Spinal cord (tissue), 9 donors: ENCODE measurements at regions not wholly inside any gene's neighbourhood (a gene's known extent, or its start where the extent isn't known, plus 50 kb on each side); places are given as distances from the start of the nearest gene placed in this dataset.
"Not testable (repeated sequence)": the region's sequence is repeated elsewhere in the genome, so short reads cannot be mapped to it uniquely, and the experiment has no call there.

Source experiments
- DNase-seq, 6 donors: peaks; one replicate each; pipeline versions ENCODE4 v3.0.0 to v3.0.0-alpha.2; 2013 to 2015; ENCODE audit warnings: low spot score in 6 of 6, low read depth in 4 of 6
- H3K27ac ChIP-seq: one replicate; pipeline ENCODE4 v1.5.1; 2013; ENCODE audit warnings: low read depth, low read length, control low read depth
- H3K27me3 ChIP-seq: one replicate; pipeline ENCODE4 v1.6.1; 2013; ENCODE audit warnings: low read length; ENCODE audit not compliant: control insufficient read depth, insufficient read depth
- H3K36me3 ChIP-seq: one replicate; pipeline ENCODE4 v1.6.1; 2013; ENCODE audit warnings: low read length; ENCODE audit not compliant: control insufficient read depth, insufficient read depth
- H3K4me1 ChIP-seq: one replicate; pipeline ENCODE4 v1.6.1; 2013; ENCODE audit warnings: low read length; ENCODE audit not compliant: control insufficient read depth, insufficient read depth
- H3K4me3 ChIP-seq: one replicate; pipeline ENCODE4 v1.5.1; 2013; ENCODE audit warnings: low read depth, low read length, control low read depth
- H3K9me3 ChIP-seq: one replicate; pipeline ENCODE4 v1.6.1; 2013; ENCODE audit warnings: low read length; ENCODE audit not compliant: control insufficient read depth, insufficient read depth
- WGBS: methylation state at CpG from one replicate; pipeline ENCODE4 v1.1.5; 2013; ENCODE audit warnings: missing lambda C conversion rate; ENCODE audit not compliant: insufficient coverage; 5-methylcytosine and 5-hydroxymethylcytosine counted together
- donor health status: healthy.

DNA sequence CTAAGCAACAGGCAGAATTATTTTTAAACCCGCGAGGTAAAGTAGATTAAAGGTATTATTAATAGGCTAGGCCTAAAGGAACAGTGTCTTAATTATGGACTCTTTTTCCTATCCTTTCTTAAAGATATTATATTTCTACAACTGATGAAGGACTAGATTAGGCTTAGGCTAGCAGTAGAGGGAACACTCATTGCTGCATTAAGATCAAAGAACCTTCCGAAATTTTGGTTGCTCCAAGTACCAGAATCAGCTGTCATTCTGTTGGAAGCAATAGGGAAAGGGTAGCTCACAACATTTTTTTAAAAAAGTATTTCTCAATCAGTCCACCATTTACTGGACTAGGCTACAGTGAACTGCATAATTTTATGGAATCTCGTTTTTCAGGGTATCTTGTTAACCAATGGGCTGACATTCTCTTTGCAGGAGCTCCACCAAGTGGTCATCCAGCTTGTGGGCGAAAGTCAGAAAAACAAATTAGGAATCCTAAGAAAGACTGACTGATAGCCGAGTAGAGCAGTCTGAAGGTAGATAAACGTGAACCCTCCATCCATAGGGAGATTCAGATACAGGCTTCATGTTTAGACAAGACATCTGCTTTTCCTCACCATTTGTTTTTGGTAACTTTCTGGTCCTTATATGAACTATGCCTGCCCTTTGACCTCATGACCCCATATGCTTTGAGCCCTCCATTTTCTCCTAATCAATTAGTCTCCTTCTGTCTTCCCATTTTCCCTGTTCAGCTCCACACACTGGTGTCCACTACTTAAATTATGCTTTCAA lies 103.6 kb upstream of the CHD1 start:
- 18% methylated on average over 4 of the region's 7 CpGs for WGBS
- H3K9me3 ChIP-seq = no peaks in the 10 kb centered on the region
- H3K4me1 ChIP-seq = no peaks in the 10 kb centered on the region
- no peaks in the 10 kb centered on the region for H3K36me3 ChIP-seq
- H3K4me3 ChIP-seq = no peak overlapping the region
- no peaks in the 10 kb centered on the region for H3K27me3 ChIP-seq
- H3K27ac ChIP-seq = no peak overlapping the region
- peak in 5 of 6 donors; percentile 31 to 79 (median 42) for DNase-seq

DNA sequence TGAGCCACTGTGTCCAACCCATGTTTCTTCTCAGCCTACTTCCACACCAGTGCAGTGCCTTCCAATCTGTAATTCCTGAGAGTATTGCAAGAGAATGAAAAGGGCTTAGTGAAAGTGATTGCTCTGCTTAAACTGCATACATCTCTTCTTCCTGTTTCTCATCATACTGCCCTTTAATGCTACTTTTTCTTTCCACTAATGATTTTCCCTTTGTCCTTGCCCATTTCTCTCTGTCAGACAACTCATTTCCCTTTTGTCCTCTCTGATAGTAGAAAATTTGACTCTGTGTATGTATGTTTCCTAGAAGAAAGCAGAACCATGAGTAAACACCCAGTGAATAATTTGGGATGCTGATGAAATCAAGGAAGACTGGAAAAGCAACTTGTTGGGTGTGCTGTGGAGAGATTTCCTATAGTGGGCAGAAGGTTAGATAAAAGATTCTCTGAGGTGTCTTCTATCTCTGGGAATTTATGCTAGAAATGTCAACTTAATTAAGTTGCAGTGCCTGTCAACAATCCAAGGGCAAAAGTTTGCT lies 102.2 kb upstream of the CHD1 start:
- no peak for DNase-seq

DNA sequence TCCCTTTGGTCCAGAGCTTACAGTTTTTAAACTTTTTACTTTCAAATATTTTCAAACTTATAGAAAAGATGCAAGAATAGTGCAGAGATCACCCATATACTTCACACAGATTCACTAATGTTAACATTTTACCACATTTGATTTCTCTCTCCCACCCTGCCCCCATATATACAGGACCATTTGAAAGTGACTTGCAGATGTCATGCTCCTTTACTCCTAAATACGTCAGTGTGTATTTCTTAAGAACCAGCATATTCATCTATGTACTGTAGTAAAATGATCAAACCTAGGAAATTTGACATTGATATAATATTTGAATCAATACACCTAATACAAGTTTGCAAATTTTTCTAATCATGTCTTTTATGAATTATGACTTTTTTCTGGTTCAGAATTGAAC lies 100.4 kb upstream of the CHD1 start:
- Histone ChIP-seq H3K27me3 (no peaks in the 10 kb centered on the region), H3K36me3 (no peaks in the 10 kb centered on the region), H3K9me3 (no peaks in the 10 kb centered on the region), H3K27ac (no peak overlapping the region), H3K4me3 (no peak overlapping the region), H3K4me1 (no peaks in the 10 kb centered on the region)
- no CpG with 5 or more reads among the region's 1 CpG for WGBS
- no peak for DNase-seq

More for the DNA sequence above, 102.2 kb upstream of the CHD1 start:
- Histone ChIP-seq H3K9me3 (no peaks in the 10 kb centered on the region), H3K27ac (no peak overlapping the region), H3K4me1 (no peaks in the 10 kb centered on the region), H3K27me3 (no peaks in the 10 kb centered on the region), H3K4me3 (no peak overlapping the region), H3K36me3 (no peaks in the 10 kb centered on the region)

DNA sequence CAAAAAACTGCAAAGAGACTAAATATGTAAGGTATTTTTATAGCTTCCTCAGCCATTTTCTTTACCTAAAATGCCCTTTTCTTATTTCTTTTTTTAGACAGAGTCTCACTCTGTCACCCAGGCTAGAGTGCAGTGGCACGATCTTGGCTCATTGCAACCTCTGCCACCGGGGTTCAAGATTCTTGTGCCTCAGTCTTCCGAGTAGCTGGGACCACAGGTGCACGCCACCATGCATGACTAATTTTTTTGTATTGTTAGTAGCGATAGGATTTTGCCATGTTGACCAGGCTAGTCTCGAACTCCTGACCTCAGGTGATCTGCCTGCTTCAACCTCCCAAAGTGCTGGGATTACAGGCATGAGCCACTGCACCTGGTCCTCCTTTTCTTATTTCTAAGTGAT lies 99.4 kb upstream of the CHD1 start:
- not testable (repeated sequence) for H3K4me1 ChIP-seq, H3K9me3 ChIP-seq, DNase-seq, H3K4me3 ChIP-seq, H3K36me3 ChIP-seq, H3K27me3 ChIP-seq, H3K27ac ChIP-seq
- WGBS = 94% methylated on average over 3 of the region's 6 CpGs

DNA sequence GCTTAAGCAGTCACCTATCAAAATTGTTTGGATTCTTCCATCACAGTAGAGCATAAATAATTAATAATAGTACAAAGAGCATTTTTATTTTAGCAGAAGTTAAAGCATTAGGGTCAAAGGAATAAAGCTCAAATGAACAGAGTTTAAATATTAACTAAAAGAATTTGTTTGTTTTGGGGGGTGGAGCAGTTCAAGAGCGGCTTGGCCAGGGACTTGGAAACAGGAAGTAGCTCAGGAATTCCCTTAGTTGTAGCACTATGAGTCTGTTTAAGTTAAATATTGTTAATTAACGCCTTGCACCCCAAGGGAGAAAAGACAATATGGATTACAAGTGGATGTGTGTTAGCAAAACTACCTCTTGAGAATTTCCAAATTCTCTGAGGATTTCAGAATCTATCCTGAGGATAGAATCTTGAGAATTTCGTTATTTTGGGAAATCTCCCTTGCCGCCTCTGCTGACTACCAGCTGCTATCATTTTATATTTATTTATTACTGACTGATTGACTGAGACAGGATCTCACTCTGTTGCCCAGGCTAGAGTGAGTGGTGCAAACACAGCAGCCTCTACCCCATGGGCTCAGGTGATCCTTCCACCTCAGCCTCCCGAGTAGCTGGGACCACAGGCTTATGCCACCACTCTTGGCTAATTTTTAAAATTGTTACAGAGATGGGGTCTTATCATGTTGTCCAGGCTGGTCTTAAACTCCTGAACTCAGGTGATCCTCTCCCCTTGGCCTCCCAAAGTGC lies 96.7 kb upstream of the CHD1 start:
- no CpG with 5 or more reads among the region's 5 CpGs for WGBS

DNA sequence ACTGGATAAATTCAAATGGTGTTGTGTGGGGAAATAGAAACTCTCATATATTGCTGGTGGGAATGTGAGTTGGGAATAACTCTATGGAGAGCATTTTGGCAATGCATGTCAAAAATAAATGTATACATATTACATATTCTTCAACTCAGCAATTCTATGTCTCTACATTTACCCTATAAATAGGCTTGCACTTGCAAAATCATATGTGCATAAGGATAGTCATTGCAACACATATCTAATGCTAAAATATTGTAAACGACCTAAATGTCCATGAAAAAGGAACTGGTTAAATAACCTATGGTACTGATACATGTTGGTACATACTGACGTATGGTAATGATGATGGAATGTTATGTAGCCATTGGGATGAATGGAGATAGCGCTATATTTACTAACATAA lies 94.5 kb upstream of the CHD1 start:
- H3K27ac ChIP-seq = no peak overlapping the region
- no peaks in the 10 kb centered on the region for H3K4me1 ChIP-seq
- WGBS = no CpG with 5 or more reads among the region's 3 CpGs
- H3K36me3 ChIP-seq = no peaks in the 10 kb centered on the region
- H3K4me3 ChIP-seq = no peak overlapping the region
- no peaks in the 10 kb centered on the region for H3K9me3 ChIP-seq
- H3K27me3 ChIP-seq = no peaks in the 10 kb centered on the region
- no peak for DNase-seq

More for the DNA sequence above, 96.7 kb upstream of the CHD1 start:
- Histone ChIP-seq H3K4me3 (no peak overlapping the region), H3K9me3 (no peaks in the 10 kb centered on the region), H3K4me1 (no peaks in the 10 kb centered on the region), H3K27ac (no peak overlapping the region), H3K27me3 (no peaks in the 10 kb centered on the region), H3K36me3 (no peaks in the 10 kb centered on the region)
- DNase-seq = no peak

DNA sequence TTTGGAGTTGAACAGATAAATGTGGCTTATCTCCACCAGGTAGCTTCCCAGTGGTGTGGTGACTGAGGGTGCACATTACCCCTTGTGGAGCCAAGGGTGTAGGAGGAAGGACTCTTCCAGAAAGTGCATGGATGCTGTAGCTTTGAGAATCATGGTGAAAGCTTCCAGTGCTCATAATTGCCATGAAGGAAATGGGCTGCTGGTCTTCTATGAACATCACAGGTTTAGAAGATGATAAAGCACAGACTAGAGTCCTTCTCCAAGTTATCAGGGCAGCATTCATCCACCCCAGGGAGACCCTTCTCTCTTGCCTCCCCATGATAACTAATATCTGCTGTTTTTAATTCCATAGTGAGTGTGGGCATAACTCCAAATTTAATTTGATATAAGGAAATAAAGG lies 93.4 kb upstream of the CHD1 start:
- Histone ChIP-seq H3K27me3 (no peaks in the 10 kb centered on the region), H3K4me3 (no peak overlapping the region), H3K36me3 (no peaks in the 10 kb centered on the region), H3K9me3 (no peaks in the 10 kb centered on the region), H3K4me1 (no peaks in the 10 kb centered on the region), H3K27ac (no peak overlapping the region)
- DNase-seq = no peak

DNA sequence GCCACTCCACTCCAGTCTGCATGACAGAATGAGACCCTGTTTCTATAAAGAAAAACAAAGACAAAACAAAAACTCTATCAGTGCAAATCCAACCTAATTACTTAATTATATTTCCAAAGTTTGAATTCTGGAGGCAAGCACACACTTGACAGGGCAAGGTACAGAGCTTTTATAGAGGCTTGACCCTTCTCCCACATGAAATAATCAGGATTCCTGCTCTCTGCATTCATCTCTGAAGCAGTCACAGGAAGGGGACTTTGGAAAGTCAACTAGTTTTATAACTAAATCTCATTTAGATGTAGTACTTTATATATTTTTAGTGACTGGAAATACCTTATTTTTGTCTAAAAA lies 91.9 kb upstream of the CHD1 start:
- Histone ChIP-seq H3K27ac (no peak overlapping the region), H3K27me3 (no peaks in the 10 kb centered on the region), H3K4me3 (no peak overlapping the region), H3K36me3 (no peaks in the 10 kb centered on the region), H3K4me1 (no peaks in the 10 kb centered on the region), H3K9me3 (no peaks in the 10 kb centered on the region)
- no peak for DNase-seq

DNA sequence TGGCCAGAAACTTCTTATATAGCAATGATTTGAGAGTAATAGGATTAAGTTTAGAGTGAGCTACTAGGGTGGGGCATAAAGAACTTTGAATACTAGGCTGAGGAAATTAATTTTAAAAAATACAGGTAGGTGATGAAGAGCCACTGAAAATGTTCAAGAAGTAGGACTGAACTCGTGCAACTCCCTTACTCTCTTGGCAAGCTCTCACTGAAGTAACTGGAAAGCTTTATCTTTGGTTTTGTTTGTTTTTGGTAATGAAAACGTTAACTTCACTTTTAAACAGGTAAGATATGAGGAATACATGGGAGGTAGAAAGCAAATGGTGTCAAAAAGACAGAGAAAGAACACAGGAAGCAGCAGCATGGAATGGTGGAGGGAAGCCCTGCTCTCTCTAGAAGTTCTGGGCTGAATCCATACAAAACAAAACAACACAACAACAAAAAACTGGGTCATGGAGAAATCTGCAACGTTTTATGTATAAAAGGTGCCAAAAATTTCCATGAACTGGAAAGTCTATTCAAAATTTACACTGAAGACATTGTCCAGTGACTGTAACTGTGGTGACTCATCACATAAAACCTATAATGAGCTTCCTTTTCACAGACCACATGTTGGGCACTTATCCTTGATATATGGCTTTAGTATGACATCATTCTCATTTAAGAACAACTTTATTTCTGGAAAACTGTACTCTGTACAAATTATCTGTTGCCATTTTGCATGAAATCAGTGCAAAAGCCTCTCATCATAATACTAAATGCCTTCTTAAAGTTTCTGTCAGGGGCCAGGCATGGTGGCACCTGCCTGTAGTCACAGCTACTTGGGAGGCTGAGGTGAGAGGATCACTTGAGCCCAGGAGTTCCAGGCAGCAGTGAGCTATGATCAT lies 91.2 kb upstream of the CHD1 start:
- no peaks in the 10 kb centered on the region for H3K27me3 ChIP-seq
- H3K27ac ChIP-seq = no peak overlapping the region
- no peaks in the 10 kb centered on the region for H3K4me1 ChIP-seq
- no peaks in the 10 kb centered on the region for H3K36me3 ChIP-seq
- H3K4me3 ChIP-seq = no peak overlapping the region
- WGBS = 33% methylated on average over 1 of the region's 3 CpGs
- DNase-seq = peak in 1 of 6 donors; percentile 15
- H3K9me3 ChIP-seq = no peaks in the 10 kb centered on the region
